ENCODE measurements at regions not wholly inside any gene's neighbourhood (a gene's known extent, or its start where the extent isn't known, plus 50 kb on each side); places are given as distances from the start of the nearest gene placed in this dataset.

GRCh38 chr12:93247313-93247991 lies 130.3 kb upstream of the NUDT4 start:
- Histone ChIP-seq H3K36me3 (ENCODE audit: low read depth) (no peaks in the 10 kb centered on the region), H3K4me3 (ENCODE audit: severe bottlenecking) (no peak overlapping the region), H3K27me3 (ENCODE audit: insufficient read depth, poor library complexity, severe bottlenecking) (no peaks in the 10 kb centered on the region), H3K27ac (ENCODE audit: poor library complexity, severe bottlenecking) (no peak overlapping the region), H3K4me1 (ENCODE audit: insufficient read depth, poor library complexity, severe bottlenecking) (peaks cover 15% of the 10 kb centered on the region), H3K9me3 (ENCODE audit: severe bottlenecking) (no peaks in the 10 kb centered on the region)
- no peak for TF ChIP-seq CTCF (IDR thresholded peaks at IDR 0.05; ENCODE audit: poor library complexity, severe bottlenecking)
- DNase-seq (ENCODE audit: low spot score) (no peak), ATAC-seq (ENCODE audit: low read depth) (no peak)

- no peak overlapping the region for H3K27ac ChIP-seq (ENCODE audit: poor library complexity, severe bottlenecking)
Observed at GRCh38 chr12:93252221-93252620, 125.5 kb upstream of the NUDT4 start.

DNA sequence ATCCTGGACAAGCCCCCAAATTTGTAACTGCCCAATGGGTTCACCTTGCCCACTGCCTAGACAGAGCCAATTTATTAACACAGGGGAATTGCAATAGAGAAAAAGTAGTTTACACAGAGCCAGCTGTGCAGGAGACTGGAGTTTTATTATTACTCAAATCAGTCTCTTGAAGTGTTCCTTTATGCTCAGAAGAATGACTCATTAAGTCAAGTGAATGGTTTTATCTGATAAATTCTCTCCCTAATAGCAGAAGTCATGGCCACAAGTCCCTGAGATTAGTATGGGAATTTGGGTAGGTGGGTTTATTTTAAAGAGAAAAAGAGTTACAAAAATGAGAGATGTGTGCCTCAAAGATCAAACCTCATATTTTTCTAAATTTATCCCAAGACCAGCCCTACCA lies 122.8 kb upstream of the NUDT4 start:
- ATAC-seq (ENCODE audit: low read depth), result no peak
- Histone ChIP-seq H3K27ac (ENCODE audit: poor library complexity, severe bottlenecking) (no peak overlapping the region), H3K36me3 (ENCODE audit: low read depth) (no peaks in the 10 kb centered on the region), H3K9me3 (ENCODE audit: severe bottlenecking) (peaks cover 5% of the 10 kb centered on the region), H3K4me3 (ENCODE audit: severe bottlenecking) (no peak overlapping the region), H3K27me3 (ENCODE audit: insufficient read depth, poor library complexity, severe bottlenecking) (no peaks in the 10 kb centered on the region), H3K4me1 (ENCODE audit: insufficient read depth, poor library complexity, severe bottlenecking) (peaks cover 6% of the 10 kb centered on the region)
- no peak for TF ChIP-seq CTCF (IDR thresholded peaks at IDR 0.05; ENCODE audit: poor library complexity, severe bottlenecking)
- no peak for DNase-seq (ENCODE audit: low spot score)

More at GRCh38 chr12:93252221-93252620, 125.5 kb upstream of the NUDT4 start:
- no peak for DNase-seq (ENCODE audit: low spot score)
- Histone ChIP-seq H3K27me3 (ENCODE audit: insufficient read depth, poor library complexity, severe bottlenecking) (no peaks in the 10 kb centered on the region), H3K9me3 (ENCODE audit: severe bottlenecking) (peaks cover 5% of the 10 kb centered on the region), H3K4me1 (ENCODE audit: insufficient read depth, poor library complexity, severe bottlenecking) (no peaks in the 10 kb centered on the region), H3K36me3 (ENCODE audit: low read depth) (no peaks in the 10 kb centered on the region), H3K4me3 (ENCODE audit: severe bottlenecking) (no peak overlapping the region)
- no peak for ATAC-seq (ENCODE audit: low read depth)
- no peak for TF ChIP-seq CTCF (IDR thresholded peaks at IDR 0.05; ENCODE audit: poor library complexity, severe bottlenecking)

DNA sequence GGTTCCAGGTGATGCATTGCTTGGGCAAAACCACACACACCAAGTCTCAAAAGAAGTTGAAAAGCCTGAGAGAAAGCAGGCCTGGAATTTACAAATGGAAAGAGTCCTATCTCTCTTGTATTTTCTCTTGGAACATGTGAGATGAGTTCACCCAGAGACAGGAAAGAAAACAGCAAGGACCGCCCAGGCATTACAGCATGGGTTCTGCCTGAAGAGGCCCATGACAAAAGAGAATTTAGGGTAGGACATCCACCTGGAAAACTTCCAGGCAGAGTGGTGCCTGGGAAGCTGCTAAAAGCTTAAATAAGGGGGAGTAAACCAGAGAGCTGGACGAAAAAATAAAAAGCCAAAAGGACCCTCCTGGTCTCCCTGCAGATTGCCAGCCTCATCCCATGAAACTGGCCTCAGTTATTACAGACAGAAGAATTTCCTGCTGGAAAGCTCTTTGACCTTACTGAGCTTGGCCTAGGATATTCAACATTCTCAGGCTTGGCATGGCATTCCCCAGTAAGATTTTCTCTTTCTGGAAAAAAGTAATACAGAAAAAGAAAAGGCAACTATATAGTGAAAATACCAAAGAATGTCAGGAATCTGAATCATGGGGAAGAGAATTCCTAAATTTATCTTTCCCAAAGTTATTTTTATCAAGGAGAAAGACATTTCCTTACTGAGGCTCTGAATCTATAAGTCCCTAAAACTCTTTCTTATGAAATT lies 121.3 kb upstream of the NUDT4 start:
- Histone ChIP-seq H3K9me3 (ENCODE audit: severe bottlenecking) (peaks cover 5% of the 10 kb centered on the region), H3K27me3 (ENCODE audit: insufficient read depth, poor library complexity, severe bottlenecking) (no peaks in the 10 kb centered on the region), H3K36me3 (ENCODE audit: low read depth) (no peaks in the 10 kb centered on the region), H3K27ac (ENCODE audit: poor library complexity, severe bottlenecking) (no peak overlapping the region), H3K4me3 (ENCODE audit: severe bottlenecking) (no peak overlapping the region), H3K4me1 (ENCODE audit: insufficient read depth, poor library complexity, severe bottlenecking) (peaks cover 8% of the 10 kb centered on the region)
- ATAC-seq (ENCODE audit: low read depth) (no peak), DNase-seq (ENCODE audit: low spot score) (no peak)
- no peak for TF ChIP-seq CTCF (IDR thresholded peaks at IDR 0.05; ENCODE audit: poor library complexity, severe bottlenecking)
